CD14-positive monocyte (primary cell): ENCODE measurements at regions not wholly inside any gene's neighbourhood (a gene's known extent, or its start where the extent isn't known, plus 50 kb on each side); places are given as distances from the start of the nearest gene placed in this dataset.

Experiments
- DNase-seq, 3 donors: peaks; one replicate each; pipeline ENCODE4 v3.0.0-alpha.2; 2011 to 2022
- H2AFZ ChIP-seq: 2 replicates; pipeline ENCODE4 v1.6.0; 2012; ENCODE audit warnings: mild to moderate bottlenecking, low read depth, low read length, inconsistent platforms; ENCODE audit not compliant: insufficient read depth, poor library complexity, severe bottlenecking
- H3K27ac ChIP-seq, 2 donors: 1 replicate in 1 of 2; 2 replicates in 1 of 2; pipeline ENCODE4 v1.5.1; 2012 to 2013; ENCODE audit warnings: low read length in 2 of 2, control low read depth in 1 of 2, inconsistent platforms in 1 of 2, low read depth in 1 of 2, mild to moderate bottlenecking in 1 of 2
- H3K27me3 ChIP-seq, 2 donors: one replicate each; pipeline versions ENCODE4 v1.6.0 to v1.6.1; 2011 to 2013; ENCODE audit warnings: low read length in 2 of 2; ENCODE audit not compliant: control insufficient read depth in 2 of 2, insufficient read depth in 2 of 2
- H3K36me3 ChIP-seq, 2 donors: replicated peaks in 1 of 2; 1 replicate in 1 of 2; 2 replicates in 1 of 2; pipeline versions ENCODE4 v1.5.1 to v1.6.1; 2012 to 2013; ENCODE audit warnings: low read length in 2 of 2, control low read depth in 1 of 2, inconsistent platforms in 1 of 2, mild to moderate bottlenecking in 1 of 2; ENCODE audit not compliant: insufficient read depth in 2 of 2, control insufficient read depth in 1 of 2
- H3K4me1 ChIP-seq, 2 donors: 1 replicate in 1 of 2; 2 replicates in 1 of 2; pipeline versions ENCODE4 v1.5.1 to v1.6.1; 2012 to 2013; ENCODE audit warnings: low read length in 2 of 2, control low read depth in 1 of 2, inconsistent platforms in 1 of 2, mild to moderate bottlenecking in 1 of 2, moderate library complexity in 1 of 2; ENCODE audit not compliant: insufficient read depth in 2 of 2, control insufficient read depth in 1 of 2
- H3K4me2 ChIP-seq: replicated peaks from 2 replicates; pipeline ENCODE3; 2012; ENCODE audit warnings: low read length, moderate library complexity, mild to moderate bottlenecking; ENCODE audit not compliant: poor library complexity, severe bottlenecking; ENCODE audit errors: extremely low read depth
- H3K4me3 ChIP-seq, 3 experiments: fragments of 200-600 bp in 1 of 3; sonication (generic) in 1 of 3; replicated peaks in 1 of 3; 1 replicate in 2 of 3; 2 replicates in 1 of 3; pipeline ENCODE4 v1.5.1; 2011 to 2013; ENCODE audit warnings: low read length in 3 of 3, mild to moderate bottlenecking in 3 of 3, control low read depth in 2 of 3, low read depth in 2 of 3, inconsistent platforms in 1 of 3, moderate library complexity in 1 of 3
- H3K79me2 ChIP-seq: 2 replicates; pipeline ENCODE4 v1.6.0; 2012; ENCODE audit warnings: mild to moderate bottlenecking, control low read depth, inconsistent platforms, low read length, moderate library complexity; ENCODE audit not compliant: insufficient read depth
- H3K9ac ChIP-seq: 2 replicates; pipeline ENCODE4 v1.6.0; 2017; ENCODE audit warnings: low read length, mild to moderate bottlenecking; ENCODE audit not compliant: insufficient read depth, poor library complexity, severe bottlenecking
- H3K9me3 ChIP-seq, 2 donors: replicated peaks in 1 of 2; 1 replicate in 1 of 2; 2 replicates in 1 of 2; pipeline versions ENCODE4 v1.5.1 to v1.6.1; 2012 to 2013; ENCODE audit warnings: low read length in 2 of 2, control low read depth in 1 of 2; ENCODE audit not compliant: control insufficient read depth in 1 of 2, insufficient read depth in 1 of 2
- H4K20me1 ChIP-seq: 2 replicates; pipeline ENCODE4 v1.6.0; 2012; ENCODE audit warnings: mild to moderate bottlenecking, low read length, control low read depth, moderate library complexity; ENCODE audit not compliant: insufficient read depth
- H3K27ac Mint-ChIP-seq, 7 donors: one replicate each; pipeline ENCODE4 v1.8.0; 2020; ENCODE audit warnings: mild to moderate bottlenecking in 7 of 7, mixed read lengths in 7 of 7, moderate library complexity in 6 of 7, inconsistent platforms in 2 of 7
- H3K27me3 Mint-ChIP-seq, 3 donors: one replicate each; pipeline ENCODE4 v1.8.0; 2021 to 2022; ENCODE audit warnings: low read depth in 3 of 3, mild to moderate bottlenecking in 3 of 3, mixed read lengths in 3 of 3, moderate library complexity in 3 of 3, inconsistent platforms in 1 of 3
- H3K36me3 Mint-ChIP-seq, 2 donors: one replicate each; pipeline ENCODE4 v1.8.0; 2020; ENCODE audit warnings: mixed read lengths in 2 of 2, inconsistent platforms in 1 of 2, mild to moderate bottlenecking in 1 of 2
- H3K4me1 Mint-ChIP-seq: one replicate; pipeline ENCODE4 v1.8.0; 2020; ENCODE audit warnings: mild to moderate bottlenecking, mixed read lengths
- H3K4me3 Mint-ChIP-seq, 2 donors: one replicate each; pipeline ENCODE4 v1.8.0; 2020; ENCODE audit warnings: mild to moderate bottlenecking in 2 of 2, mixed read lengths in 2 of 2, moderate library complexity in 1 of 2
- H3K9me3 Mint-ChIP-seq, 7 donors: one replicate each; pipeline ENCODE4 v1.8.0; 2020 to 2022; ENCODE audit warnings: mixed read lengths in 7 of 7, mild to moderate bottlenecking in 6 of 7, moderate library complexity in 6 of 7, inconsistent platforms in 2 of 7
- WGBS: methylation state at CpG from one replicate; pipeline ENCODE4 v1.1.5; 2013; ENCODE audit warnings: missing lambda C conversion rate; ENCODE audit not compliant: insufficient coverage; 5-methylcytosine and 5-hydroxymethylcytosine counted together
- intact Hi-C, 2 donors: fragments of 100-400 bp; cut with micrococcal nuclease; formaldehyde crosslinking; loops; one replicate each; pipeline versions ENCODE4 v1.15.0 to v1.15.1; 2023
- TF ChIP-seq, protein P1 (sequence below): fragments of 200-600 bp; IDR thresholded peaks from one replicate; pipeline ENCODE4 v1.8.0; 2022; ENCODE audit warnings: antibody characterized with exemption, mild to moderate bottlenecking

- 82% methylated on average over 12 of the region's 12 CpGs for WGBS
- H3K4me3 ChIP-seq = no peak overlapping the region
- no peak overlapping the region for H3K27ac ChIP-seq
- peaks cover 0 to 12% of the 10 kb centered on the region in 2 donors for H3K27me3 ChIP-seq
- DNase-seq = no peak
- H4K20me1 ChIP-seq = no peaks in the 10 kb centered on the region
- no peak overlapping the region for H3K9ac ChIP-seq
- no peaks in the 10 kb centered on the region for H3K79me2 ChIP-seq
- H3K4me2 ChIP-seq = no peak overlapping the region
- Mint-ChIP-seq H3K27me3 (peaks cover 42 to 70% (median 57%) of the 10 kb centered on the region in 3 donors), H3K4me3 (no peak overlapping the region), H3K27ac (no peak overlapping the region), H3K36me3 (no peaks in the 10 kb centered on the region), H3K4me1 (peaks cover 4% of the 10 kb centered on the region), H3K9me3 (peaks cover 0 to 2% (median 0%) of the 10 kb centered on the region in 7 donors)
- intact Hi-C loops = no loop called here
- no peaks in the 10 kb centered on the region for H3K36me3 ChIP-seq
- H3K9me3 ChIP-seq = no peaks in the 10 kb centered on the region
- TF ChIP-seq, protein P1, sequence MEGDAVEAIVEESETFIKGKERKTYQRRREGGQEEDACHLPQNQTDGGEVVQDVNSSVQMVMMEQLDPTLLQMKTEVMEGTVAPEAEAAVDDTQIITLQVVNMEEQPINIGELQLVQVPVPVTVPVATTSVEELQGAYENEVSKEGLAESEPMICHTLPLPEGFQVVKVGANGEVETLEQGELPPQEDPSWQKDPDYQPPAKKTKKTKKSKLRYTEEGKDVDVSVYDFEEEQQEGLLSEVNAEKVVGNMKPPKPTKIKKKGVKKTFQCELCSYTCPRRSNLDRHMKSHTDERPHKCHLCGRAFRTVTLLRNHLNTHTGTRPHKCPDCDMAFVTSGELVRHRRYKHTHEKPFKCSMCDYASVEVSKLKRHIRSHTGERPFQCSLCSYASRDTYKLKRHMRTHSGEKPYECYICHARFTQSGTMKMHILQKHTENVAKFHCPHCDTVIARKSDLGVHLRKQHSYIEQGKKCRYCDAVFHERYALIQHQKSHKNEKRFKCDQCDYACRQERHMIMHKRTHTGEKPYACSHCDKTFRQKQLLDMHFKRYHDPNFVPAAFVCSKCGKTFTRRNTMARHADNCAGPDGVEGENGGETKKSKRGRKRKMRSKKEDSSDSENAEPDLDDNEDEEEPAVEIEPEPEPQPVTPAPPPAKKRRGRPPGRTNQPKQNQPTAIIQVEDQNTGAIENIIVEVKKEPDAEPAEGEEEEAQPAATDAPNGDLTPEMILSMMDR = no peak
- H3K4me1 ChIP-seq = no peaks in the 10 kb centered on the region
- H2AFZ ChIP-seq = no peak overlapping the region
These were observed 153.2 kb downstream of the RTP5 start for GRCh38 chr2:242022550-242023290.

GRCh38 chr2:242024751-242025355, 155.3 kb downstream of the RTP5 start:
- intact Hi-C loops = no loop called here
- WGBS = 94% methylated on average over 18 of the region's 18 CpGs
- Histone ChIP-seq H3K27ac (no peak overlapping the region), H3K27me3 (peaks cover 0 to 21% of the 10 kb centered on the region in 2 donors), H3K4me3 (no peak overlapping the region), H3K79me2 (no peaks in the 10 kb centered on the region), H3K9me3 (no peaks in the 10 kb centered on the region), H4K20me1 (no peaks in the 10 kb centered on the region), H3K36me3 (no peaks in the 10 kb centered on the region), H3K4me1 (no peaks in the 10 kb centered on the region), H3K9ac (no peak overlapping the region), H2AFZ (no peak overlapping the region), H3K4me2 (no peak overlapping the region)
- H3K27ac Mint-ChIP-seq = peak overlapping the region in 1 of 7 donors; percentile 30
- DNase-seq = no peak
- H3K4me3 Mint-ChIP-seq = peak overlapping the region in 1 of 2 donors; percentile 3
- peaks cover 0 to 5% (median 0%) of the 10 kb centered on the region in 7 donors for H3K9me3 Mint-ChIP-seq
- peaks cover 4% of the 10 kb centered on the region for H3K4me1 Mint-ChIP-seq
- TF ChIP-seq, protein P1 = no peak
- no peaks in the 10 kb centered on the region for H3K36me3 Mint-ChIP-seq
- H3K27me3 Mint-ChIP-seq = peaks cover 50 to 75% (median 66%) of the 10 kb centered on the region in 3 donors
